A549 (cell line): ENCODE measurements at regions not wholly inside any gene's neighbourhood (a gene's known extent, or its start where the extent isn't known, plus 50 kb on each side); places are given as distances from the start of the nearest gene placed in this dataset.

ENCODE experiments used
- ATAC-seq, 2 experiments: fragments of 200-7000 bp in 1 of 2; fragments of >200 bp in 1 of 2; cut with Nextera tagmentation in 1 of 2; cut with Tn5 transposase in 1 of 2; 3 replicates each; pipeline versions ENCODE4 v1.8.0 to v1.9.1; 2018 to 2020; ENCODE audit warnings: mild to moderate bottlenecking in 1 of 2, moderate library complexity in 1 of 2
- CTCF ChIA-PET: fragments of 300-600 bp; sonication (Branson Sonifier 250); formaldehyde crosslinking; extraction: SDS; loops from one replicate; lab custom pipeline; 2021; ENCODE audit warnings: antibody characterized with exemption, inconsistent platforms; lab: Yijun Ruan, JAX
- POLR2A ChIA-PET: fragments of 350-600 bp; formaldehyde crosslinking; extraction: SDS; loops from one replicate; lab custom pipeline; 2021; ENCODE audit warnings: antibody characterized with exemption, inconsistent platforms; lab: Yijun Ruan, JAX
- DNase-seq, 2 experiments: peaks; one replicate each; pipeline versions ENCODE4 v3.0.0 to v3.0.0-alpha.2; 2011 to 2016; ENCODE audit warnings: low read depth in 1 of 2, low spot score in 1 of 2
- FAIRE-seq: peaks from 2 replicates; lab custom pipeline; 2011; peaks lifted over from hg19 to GRCh38; lab: Jason Lieb, UNC
- H3K27ac ChIP-seq, 2 experiments: fragments of >200 bp; sonication (Bioruptor Twin); formaldehyde crosslinking; 3 replicates each; pipeline ENCODE4 v1.5.1; 2016 to 2017
- H3K4me1 ChIP-seq: fragments of >200 bp; sonication (Bioruptor Twin); formaldehyde crosslinking; 3 replicates; pipeline ENCODE4 v1.6.1; 2016
- H3K4me2 ChIP-seq: fragments of >200 bp; sonication (Bioruptor Twin); formaldehyde crosslinking; 3 replicates; pipeline ENCODE4 v1.6.1; 2016
- H3K4me3 ChIP-seq: fragments of >200 bp; sonication (Bioruptor Twin); formaldehyde crosslinking; 3 replicates; pipeline ENCODE4 v1.5.1; 2016
- H3K9me3 ChIP-seq: fragments of >200 bp; sonication (Bioruptor Twin); formaldehyde crosslinking; 3 replicates; pipeline ENCODE4 v1.6.1; 2016
- CEBPB ChIP-seq, 2 experiments: fragments of >200 bp in 1 of 2; sonication (Bioruptor Twin) in 1 of 2; formaldehyde crosslinking in 1 of 2; IDR thresholded peaks; 2 replicates each; pipeline ENCODE4 v1.6.1; 2012 to 2016
- E2F6 ChIP-seq: IDR thresholded peaks from 2 replicates; pipeline ENCODE4 v1.6.1; 2012; ENCODE audit warnings: low read depth, borderline replicate concordance
- EHF ChIP-seq: fragments of 250-450 bp; sonication (Bioruptor Pico); IDR thresholded peaks from 2 replicates; pipeline ENCODE4 v1.5.0; 2020; ENCODE audit warnings: mild to moderate bottlenecking
- ESRRA ChIP-seq: fragments of 150-350 bp; IDR thresholded peaks from 2 replicates; pipeline ENCODE4 v1.6.1; 2014; ENCODE audit warnings: mild to moderate bottlenecking, low read length, borderline replicate concordance
- FOSB ChIP-seq: fragments of 250-450 bp; sonication (Bioruptor Pico); IDR thresholded peaks from 2 replicates; pipeline ENCODE4 v1.5.0; 2020; ENCODE audit warnings: mild to moderate bottlenecking, moderate library complexity
- FOSL2 ChIP-seq, 2 experiments: fragments of 450-650 bp in 1 of 2; fragments of >200 bp in 1 of 2; sonication (Bioruptor Twin) in 1 of 2; formaldehyde crosslinking; IDR thresholded peaks; 2 replicates each; pipeline versions ENCODE4 v1.5.0 to v1.6.1; 2016 to 2020; ENCODE audit warnings: mild to moderate bottlenecking in 1 of 2, moderate library complexity in 1 of 2
- GATA3 ChIP-seq: IDR thresholded peaks from 2 replicates; pipeline ENCODE4 v1.6.1; 2012; ENCODE audit warnings: borderline replicate concordance
- HEYL ChIP-seq: fragments of 250-450 bp; sonication (Bioruptor Pico); IDR thresholded peaks from 2 replicates; pipeline ENCODE4 v1.8.0; 2021; ENCODE audit warnings: mild to moderate bottlenecking, moderate library complexity
- HOXA7 ChIP-seq: fragments of 250-450 bp; sonication (Bioruptor Pico); IDR thresholded peaks from 2 replicates; pipeline ENCODE4 v1.5.0; 2020; ENCODE audit warnings: mild to moderate bottlenecking, moderate library complexity
- HOXB13 ChIP-seq: fragments of 250-450 bp; sonication (Bioruptor Pico); IDR thresholded peaks from 2 replicates; pipeline ENCODE4 v1.5.0; 2020; ENCODE audit warnings: low read depth, mild to moderate bottlenecking, moderate library complexity
- KDM1A ChIP-seq: fragments of 200-600 bp; sonication (generic); IDR thresholded peaks from 2 replicates; pipeline ENCODE4 v1.6.1; 2016; ENCODE audit warnings: low read depth, mild to moderate bottlenecking
- MAFK ChIP-seq: fragments of 450-650 bp; IDR thresholded peaks from 2 replicates; pipeline ENCODE4 v1.6.1; 2014; ENCODE audit not compliant: partially characterized antibody
- NFE2L2 ChIP-seq: fragments of 150-350 bp; conservative IDR thresholded peaks from 2 replicates; pipeline ENCODE4 v1.6.1; 2014; ENCODE audit warnings: low read length
- NPAS2 ChIP-seq: fragments of 250-450 bp; sonication (Bioruptor Pico); IDR thresholded peaks from 2 replicates; pipeline ENCODE4 v1.8.0; 2022; ENCODE audit warnings: mild to moderate bottlenecking, moderate library complexity, borderline replicate concordance
- PHF8 ChIP-seq: fragments of 200-600 bp; sonication (generic); IDR thresholded peaks from 2 replicates; pipeline ENCODE4 v1.6.1; 2016; ENCODE audit warnings: low read depth, mild to moderate bottlenecking, antibody characterized with exemption, moderate library complexity, borderline replicate concordance
- POLR2AphosphoS2 ChIP-seq: conservative IDR thresholded peaks from 2 replicates; pipeline ENCODE4 v1.6.1; 2012; ENCODE audit warnings: low read length, improper control_type of control experiment, inconsistent platforms
- RAD21 ChIP-seq, 2 experiments: fragments of >200 bp in 1 of 2; sonication (Bioruptor Twin) in 1 of 2; formaldehyde crosslinking in 1 of 2; IDR thresholded peaks in 1 of 2; conservative IDR thresholded peaks in 1 of 2; 2 replicates in 1 of 2; 3 replicates in 1 of 2; pipeline ENCODE4 v1.6.1; 2012 to 2018; ENCODE audit warnings: inconsistent platforms in 1 of 2
- RCOR1 ChIP-seq: fragments of 150-350 bp; IDR thresholded peaks from 2 replicates; pipeline ENCODE4 v1.6.1; 2014; ENCODE audit warnings: antibody characterized with exemption, low read length, low read depth
- RFX5 ChIP-seq: fragments of 450-650 bp; IDR thresholded peaks from 2 replicates; pipeline ENCODE4 v1.7.1; 2014; ENCODE audit warnings: antibody characterized with exemption, mild to moderate bottlenecking, moderate library complexity
- SMC3 ChIP-seq: fragments of >200 bp; sonication (Bioruptor Twin); formaldehyde crosslinking; IDR thresholded peaks from 3 replicates; pipeline ENCODE4 v1.6.1; 2018; ENCODE audit warnings: inconsistent platforms
- SREBF2 ChIP-seq: fragments of 450-650 bp; IDR thresholded peaks from 2 replicates; pipeline ENCODE4 v1.6.1; 2014; ENCODE audit warnings: mild to moderate bottlenecking, moderate library complexity
- TFCP2L1 ChIP-seq: fragments of 250-450 bp; sonication (Bioruptor Pico); IDR thresholded peaks from 2 replicates; pipeline ENCODE4 v1.5.0; 2021; ENCODE audit warnings: mild to moderate bottlenecking
- WGBS: methylation state at CpG from one replicate; pipeline ENCODE4 v1.1.6; 2017; ENCODE audit errors: missing lambda C conversion rate; 5-methylcytosine and 5-hydroxymethylcytosine counted together
- TF ChIP-seq, protein P1 (sequence below): fragments of >200 bp; sonication (Bioruptor Twin); formaldehyde crosslinking; IDR thresholded peaks from 3 replicates; pipeline ENCODE4 v1.5.1; 2016
- TF ChIP-seq, protein P2 (sequence below): fragments of 450-650 bp; IDR thresholded peaks from 2 replicates; pipeline ENCODE4 v1.6.1; 2014; ENCODE audit warnings: antibody characterized with exemption

DNA sequence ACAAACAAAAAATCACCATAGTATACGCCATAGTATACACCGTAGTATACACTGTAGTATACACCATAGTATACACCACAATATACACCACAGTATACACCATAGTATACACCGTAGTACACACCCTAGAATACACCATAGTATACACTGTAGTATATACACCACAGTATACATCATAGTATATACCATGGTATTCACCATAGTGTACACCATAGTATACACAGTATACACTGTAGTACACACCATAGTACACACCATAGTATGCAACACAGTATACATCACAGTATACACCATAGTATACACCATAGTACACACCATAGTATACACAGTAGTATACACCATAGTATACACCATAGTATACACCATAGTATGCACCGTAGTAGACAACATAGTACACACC is 157.6 kb upstream of the ADARB2 start:
- POLR2A ChIA-PET, result no interaction called here
- 30% methylated on average over 4 of the region's 4 CpGs for WGBS
- Histone ChIP-seq H3K4me2 (no peak overlapping the region), H3K27ac (no peak overlapping the region), H3K4me3 (no peak overlapping the region), H3K9me3 (no peaks in the 10 kb centered on the region), H3K4me1 (no peaks in the 10 kb centered on the region)
- FAIRE-seq, result no peak
- CTCF ChIA-PET, result no interaction called here
- DNase-seq, result no peak
- ATAC-seq, result no peak
- TF ChIP-seq EHF (CRISPR knock-in tag), result no peak
- no peak for TF ChIP-seq SMC3
- TF ChIP-seq RCOR1, result no peak
- TF ChIP-seq, protein P1, sequence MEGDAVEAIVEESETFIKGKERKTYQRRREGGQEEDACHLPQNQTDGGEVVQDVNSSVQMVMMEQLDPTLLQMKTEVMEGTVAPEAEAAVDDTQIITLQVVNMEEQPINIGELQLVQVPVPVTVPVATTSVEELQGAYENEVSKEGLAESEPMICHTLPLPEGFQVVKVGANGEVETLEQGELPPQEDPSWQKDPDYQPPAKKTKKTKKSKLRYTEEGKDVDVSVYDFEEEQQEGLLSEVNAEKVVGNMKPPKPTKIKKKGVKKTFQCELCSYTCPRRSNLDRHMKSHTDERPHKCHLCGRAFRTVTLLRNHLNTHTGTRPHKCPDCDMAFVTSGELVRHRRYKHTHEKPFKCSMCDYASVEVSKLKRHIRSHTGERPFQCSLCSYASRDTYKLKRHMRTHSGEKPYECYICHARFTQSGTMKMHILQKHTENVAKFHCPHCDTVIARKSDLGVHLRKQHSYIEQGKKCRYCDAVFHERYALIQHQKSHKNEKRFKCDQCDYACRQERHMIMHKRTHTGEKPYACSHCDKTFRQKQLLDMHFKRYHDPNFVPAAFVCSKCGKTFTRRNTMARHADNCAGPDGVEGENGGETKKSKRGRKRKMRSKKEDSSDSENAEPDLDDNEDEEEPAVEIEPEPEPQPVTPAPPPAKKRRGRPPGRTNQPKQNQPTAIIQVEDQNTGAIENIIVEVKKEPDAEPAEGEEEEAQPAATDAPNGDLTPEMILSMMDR, result no peak
- no peak for TF ChIP-seq TFCP2L1
- no peak for TF ChIP-seq FOSL2 (IDR thresholded peaks at IDR 0.05)
- no peak for TF ChIP-seq FOSL2 (CRISPR knock-in tag; IDR thresholded peaks at IDR 0.05)
- no peak for TF ChIP-seq GATA3
- no peak for TF ChIP-seq FOSB (CRISPR knock-in tag)
- TF ChIP-seq CEBPB (IDR thresholded peaks at IDR 0.05), result no peak
- no peak for TF ChIP-seq RFX5

GRCh38 chr10:1893941-1894340 is 156.6 kb upstream of the ADARB2 start:
- no peak for ATAC-seq
- Histone ChIP-seq H3K4me1 (no peaks in the 10 kb centered on the region), H3K9me3 (no peaks in the 10 kb centered on the region), H3K4me3 (no peak overlapping the region), H3K4me2 (no peak overlapping the region), H3K27ac (no peak overlapping the region)
- CTCF ChIA-PET, result no interaction called here
- POLR2A ChIA-PET, result no interaction called here
- no peak for FAIRE-seq
- no peak for DNase-seq
- 23% methylated on average over 8 of the region's 9 CpGs for WGBS
- no peak for TF ChIP-seq KDM1A
- no peak for TF ChIP-seq SMC3
- TF ChIP-seq POLR2AphosphoS2, result no peak
- TF ChIP-seq FOSB (CRISPR knock-in tag), result no peak
- TF ChIP-seq PHF8, result no peak
- no peak for TF ChIP-seq FOSL2 (IDR thresholded peaks at IDR 0.05)
- no peak for TF ChIP-seq FOSL2 (CRISPR knock-in tag; IDR thresholded peaks at IDR 0.05)
- TF ChIP-seq MAFK, result no peak
- no peak for TF ChIP-seq SREBF2
- no peak for TF ChIP-seq E2F6
- TF ChIP-seq NPAS2, result no peak
- TF ChIP-seq TFCP2L1, result no peak
- TF ChIP-seq RCOR1, result no peak
- TF ChIP-seq HOXB13 (CRISPR knock-in tag), result no peak
- TF ChIP-seq RAD21 (conservative IDR thresholded peaks at IDR 0.05 in 1 of 2, IDR thresholded peaks at IDR 0.05 in 1 of 2), result no peak

DNA sequence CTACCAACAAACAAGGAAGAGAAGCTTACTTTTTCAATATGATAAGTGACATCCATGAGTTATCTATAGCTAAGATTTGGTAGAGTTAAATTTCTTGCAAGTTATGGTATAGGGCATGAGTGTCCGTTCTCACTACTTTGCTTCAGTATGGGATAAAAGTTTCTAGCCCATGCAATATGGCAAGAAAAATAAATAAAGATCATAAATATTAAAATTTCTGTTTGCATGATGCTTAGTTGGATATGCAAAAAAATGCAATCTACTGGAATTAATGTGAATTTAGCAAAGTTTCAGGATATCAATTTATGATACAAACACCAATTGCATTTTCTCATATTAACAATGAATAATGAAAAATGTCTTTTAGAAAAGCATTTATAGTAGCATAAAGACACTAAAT is 148.7 kb upstream of the ADARB2 start:
- H3K4me2 ChIP-seq, result no peak overlapping the region
- no peak for FAIRE-seq
- ChIA-PET CTCF (interaction anchor here (0.7 kb wide), 1 partner anchor 24 kb away, joined by 3 read pairs; no protein-coding TSS in a partner anchor), POLR2A (no interaction called here)
- DNase-seq, result no peak
- 0% methylated on average over 1 of the region's 1 CpG for WGBS
- H3K4me1 ChIP-seq, result no peaks in the 10 kb centered on the region
- H3K9me3 ChIP-seq, result 0 out of 3 replicates have a peak, but pooled peaks cover 6% of the 10 kb centered on the region
- no peak overlapping the region for H3K4me3 ChIP-seq
- no peak overlapping the region for H3K27ac ChIP-seq
- TF ChIP-seq NFE2L2 (no peak), HOXA7 (CRISPR knock-in tag) (no peak), CEBPB (IDR thresholded peaks at IDR 0.05) (no peak), ESRRA (no peak), HEYL (CRISPR knock-in tag) (no peak)
- TF ChIP-seq, protein P2, sequence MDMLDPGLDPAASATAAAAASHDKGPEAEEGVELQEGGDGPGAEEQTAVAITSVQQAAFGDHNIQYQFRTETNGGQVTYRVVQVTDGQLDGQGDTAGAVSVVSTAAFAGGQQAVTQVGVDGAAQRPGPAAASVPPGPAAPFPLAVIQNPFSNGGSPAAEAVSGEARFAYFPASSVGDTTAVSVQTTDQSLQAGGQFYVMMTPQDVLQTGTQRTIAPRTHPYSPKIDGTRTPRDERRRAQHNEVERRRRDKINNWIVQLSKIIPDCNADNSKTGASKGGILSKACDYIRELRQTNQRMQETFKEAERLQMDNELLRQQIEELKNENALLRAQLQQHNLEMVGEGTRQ, result no peak
- ATAC-seq, result no peak
